Loucy (cell line): ENCODE measurements at regions not wholly inside any gene's neighbourhood (a gene's known extent, or its start where the extent isn't known, plus 50 kb on each side); places are given as distances from the start of the nearest gene placed in this dataset.

ENCODE experiments used
- EZH2phosphoT487 ChIP-seq: fragments of 200-600 bp; IDR thresholded peaks from 2 replicates; pipeline ENCODE4 v1.6.1; 2018; ENCODE audit warnings: antibody characterized with exemption, mild to moderate bottlenecking, moderate library complexity, borderline replicate concordance
- TF ChIP-seq, protein P1 (sequence below): fragments of 200-600 bp; sonication (generic); conservative IDR thresholded peaks from 2 replicates; pipeline ENCODE4 v1.5.1; 2014; ENCODE audit warnings: mild to moderate bottlenecking, antibody characterized with exemption, low read length

DNA sequence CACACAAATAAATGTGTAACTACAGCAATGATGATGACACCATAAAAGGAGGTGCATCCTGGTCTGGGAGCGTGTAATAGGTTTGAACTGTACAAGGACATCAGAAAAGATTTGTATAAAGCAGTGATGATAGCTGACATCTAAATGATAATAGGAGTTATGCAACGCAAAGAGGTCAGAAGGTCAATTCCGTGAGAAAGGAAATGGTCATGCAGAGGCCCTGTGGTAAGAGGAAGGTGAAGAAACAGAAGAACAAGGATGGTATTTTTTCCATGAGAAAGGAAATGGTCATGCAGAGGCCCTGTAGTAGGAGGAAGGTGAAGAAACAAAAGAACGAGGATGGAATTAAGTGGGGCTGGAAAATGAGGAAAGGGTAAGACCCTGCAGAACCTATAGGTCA is 106.7 kb upstream of the TMPO start:
- TF ChIP-seq, protein P1, sequence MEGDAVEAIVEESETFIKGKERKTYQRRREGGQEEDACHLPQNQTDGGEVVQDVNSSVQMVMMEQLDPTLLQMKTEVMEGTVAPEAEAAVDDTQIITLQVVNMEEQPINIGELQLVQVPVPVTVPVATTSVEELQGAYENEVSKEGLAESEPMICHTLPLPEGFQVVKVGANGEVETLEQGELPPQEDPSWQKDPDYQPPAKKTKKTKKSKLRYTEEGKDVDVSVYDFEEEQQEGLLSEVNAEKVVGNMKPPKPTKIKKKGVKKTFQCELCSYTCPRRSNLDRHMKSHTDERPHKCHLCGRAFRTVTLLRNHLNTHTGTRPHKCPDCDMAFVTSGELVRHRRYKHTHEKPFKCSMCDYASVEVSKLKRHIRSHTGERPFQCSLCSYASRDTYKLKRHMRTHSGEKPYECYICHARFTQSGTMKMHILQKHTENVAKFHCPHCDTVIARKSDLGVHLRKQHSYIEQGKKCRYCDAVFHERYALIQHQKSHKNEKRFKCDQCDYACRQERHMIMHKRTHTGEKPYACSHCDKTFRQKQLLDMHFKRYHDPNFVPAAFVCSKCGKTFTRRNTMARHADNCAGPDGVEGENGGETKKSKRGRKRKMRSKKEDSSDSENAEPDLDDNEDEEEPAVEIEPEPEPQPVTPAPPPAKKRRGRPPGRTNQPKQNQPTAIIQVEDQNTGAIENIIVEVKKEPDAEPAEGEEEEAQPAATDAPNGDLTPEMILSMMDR: no peak
- TF ChIP-seq EZH2phosphoT487: no peak
